Epithelial cell of esophagus (primary cell): ENCODE measurements at regions not wholly inside any gene's neighbourhood (a gene's known extent, or its start where the extent isn't known, plus 50 kb on each side); places are given as distances from the start of the nearest gene placed in this dataset.

Experiments used
- DNase-seq: peaks from one replicate; pipeline ENCODE4 v3.0.0; 2010; ENCODE audit warnings: low read depth
- H3K4me3 ChIP-seq: 2 replicates; pipeline ENCODE4 v1.5.1; 2011; ENCODE audit warnings: mild to moderate bottlenecking, low read length, control low read depth
- TF ChIP-seq, protein P1 (sequence below): IDR thresholded peaks from 2 replicates; pipeline ENCODE4 v1.5.1; 2011; ENCODE audit warnings: low read depth, mild to moderate bottlenecking, low read length, control low read depth, inconsistent platforms; ENCODE audit not compliant: insufficient read depth; ENCODE audit errors: missing control alignments

DNA sequence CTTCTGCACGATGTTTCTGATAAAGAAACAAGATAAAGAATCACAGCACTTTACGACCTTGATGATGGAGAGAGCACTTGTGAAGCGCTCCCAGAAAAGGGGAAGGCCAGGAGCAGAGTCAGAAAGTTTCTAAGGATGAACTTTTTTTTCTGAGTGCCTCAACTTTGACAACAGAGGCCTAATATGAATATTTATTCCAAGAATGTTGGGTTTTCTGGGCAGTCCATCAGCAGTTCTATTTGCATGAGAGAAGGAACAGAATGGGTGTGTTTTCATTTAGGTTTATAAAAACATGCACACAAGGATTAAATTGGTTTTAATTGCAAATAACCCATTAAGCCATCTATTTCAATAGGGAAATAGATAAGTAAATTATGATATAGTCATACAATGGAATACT lies 204.9 kb downstream of the SIM1 start:
- DNase-seq, result no peak
- TF ChIP-seq, protein P1, sequence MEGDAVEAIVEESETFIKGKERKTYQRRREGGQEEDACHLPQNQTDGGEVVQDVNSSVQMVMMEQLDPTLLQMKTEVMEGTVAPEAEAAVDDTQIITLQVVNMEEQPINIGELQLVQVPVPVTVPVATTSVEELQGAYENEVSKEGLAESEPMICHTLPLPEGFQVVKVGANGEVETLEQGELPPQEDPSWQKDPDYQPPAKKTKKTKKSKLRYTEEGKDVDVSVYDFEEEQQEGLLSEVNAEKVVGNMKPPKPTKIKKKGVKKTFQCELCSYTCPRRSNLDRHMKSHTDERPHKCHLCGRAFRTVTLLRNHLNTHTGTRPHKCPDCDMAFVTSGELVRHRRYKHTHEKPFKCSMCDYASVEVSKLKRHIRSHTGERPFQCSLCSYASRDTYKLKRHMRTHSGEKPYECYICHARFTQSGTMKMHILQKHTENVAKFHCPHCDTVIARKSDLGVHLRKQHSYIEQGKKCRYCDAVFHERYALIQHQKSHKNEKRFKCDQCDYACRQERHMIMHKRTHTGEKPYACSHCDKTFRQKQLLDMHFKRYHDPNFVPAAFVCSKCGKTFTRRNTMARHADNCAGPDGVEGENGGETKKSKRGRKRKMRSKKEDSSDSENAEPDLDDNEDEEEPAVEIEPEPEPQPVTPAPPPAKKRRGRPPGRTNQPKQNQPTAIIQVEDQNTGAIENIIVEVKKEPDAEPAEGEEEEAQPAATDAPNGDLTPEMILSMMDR, result no peak
- no peak overlapping the region for H3K4me3 ChIP-seq

DNA sequence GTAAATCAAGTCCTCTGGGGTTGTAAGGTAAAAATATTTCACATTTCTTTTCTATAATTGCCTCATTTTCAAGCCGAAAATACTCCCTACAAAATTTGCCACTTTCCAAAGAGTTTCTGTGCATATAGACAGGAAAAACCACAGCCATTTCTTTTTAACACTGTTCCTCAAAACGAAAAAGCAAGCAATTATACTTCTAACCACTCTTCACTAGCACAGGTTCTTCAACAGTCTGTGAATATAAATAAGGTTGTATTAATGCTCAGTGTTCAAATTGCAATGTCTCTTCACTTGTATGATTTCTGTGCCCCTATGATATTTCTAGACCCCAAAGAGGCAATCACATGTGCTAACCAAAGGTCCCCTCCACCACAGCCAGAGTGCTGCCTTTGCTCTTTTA lies 206.0 kb downstream of the SIM1 start:
- DNase-seq, result no peak
- H3K4me3 ChIP-seq, result no peak overlapping the region
- TF ChIP-seq, protein P1, result no peak

DNA sequence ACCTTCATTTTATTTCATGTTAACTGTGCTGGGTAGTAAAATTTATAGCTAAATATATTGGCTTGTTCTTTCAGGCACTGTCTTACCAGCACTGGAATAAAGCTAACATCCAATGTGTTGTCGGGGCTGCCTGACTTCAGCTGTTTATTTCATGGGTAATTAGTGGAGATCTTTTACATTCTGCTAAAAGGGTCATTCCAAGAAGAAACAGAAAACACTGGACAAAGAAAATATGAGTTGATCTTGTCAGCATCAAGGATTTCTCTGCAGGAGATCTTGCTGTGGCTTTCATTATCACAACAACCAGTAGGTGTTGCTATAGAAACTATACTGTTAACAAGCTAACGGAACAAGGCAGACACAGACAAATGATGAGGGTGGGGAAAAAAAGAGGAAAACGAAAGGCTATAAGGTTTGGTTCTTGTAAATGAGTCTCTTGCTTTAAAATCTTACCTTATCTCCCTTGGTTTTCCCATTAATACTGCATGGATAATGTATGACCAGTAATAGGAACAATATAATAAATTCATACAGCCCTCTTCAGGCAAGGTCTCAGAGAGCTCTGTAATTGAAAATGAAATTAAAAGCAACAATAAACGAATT lies 206.8 kb downstream of the SIM1 start:
- peak; percentile 19 for DNase-seq
- no peak overlapping the region for H3K4me3 ChIP-seq
- TF ChIP-seq, protein P1, result peak; percentile 15

DNA sequence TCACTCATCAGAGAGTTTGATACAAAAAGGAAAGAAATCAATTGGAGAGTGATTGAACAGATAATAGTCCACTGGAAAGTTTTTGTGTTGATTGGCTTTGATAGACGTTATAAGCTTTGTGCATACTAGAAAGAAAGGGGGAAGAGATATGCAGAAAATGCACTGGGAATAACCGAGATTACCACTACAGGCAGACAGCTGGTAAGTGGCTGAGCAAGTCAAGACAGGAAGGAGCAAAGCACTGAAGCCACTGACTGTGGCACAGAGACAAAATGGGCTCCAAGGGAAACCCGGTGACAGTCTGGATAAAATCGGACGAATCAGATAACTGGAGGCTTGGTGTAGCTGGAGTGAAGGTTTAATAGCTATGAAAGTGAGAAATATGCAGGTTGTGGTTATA lies 209.0 kb downstream of the SIM1 start:
- TF ChIP-seq, protein P1, result no peak
- no peak overlapping the region for H3K4me3 ChIP-seq
- peak; percentile 18 for DNase-seq

DNA sequence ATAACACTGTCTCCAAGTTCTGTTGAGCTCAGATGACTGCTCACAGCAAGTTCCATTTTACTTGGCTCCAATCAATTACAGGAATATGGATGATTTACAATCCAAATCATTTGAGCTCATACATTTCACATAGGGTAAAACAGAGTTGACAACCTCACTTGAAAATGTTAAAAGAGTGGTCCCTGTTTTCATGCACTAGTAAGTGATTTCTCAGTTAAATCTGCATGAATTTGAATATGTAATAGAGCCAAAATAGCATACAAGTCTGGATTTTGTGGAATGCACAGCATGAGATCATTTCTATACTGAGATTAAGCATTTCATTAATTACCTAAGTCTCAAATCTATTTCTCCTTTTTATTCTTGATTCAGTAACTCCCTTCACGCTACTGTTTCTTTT lies 217.6 kb downstream of the SIM1 start:
- TF ChIP-seq, protein P1, result no peak
- H3K4me3 ChIP-seq, result no peak overlapping the region
- DNase-seq, result no peak

DNA sequence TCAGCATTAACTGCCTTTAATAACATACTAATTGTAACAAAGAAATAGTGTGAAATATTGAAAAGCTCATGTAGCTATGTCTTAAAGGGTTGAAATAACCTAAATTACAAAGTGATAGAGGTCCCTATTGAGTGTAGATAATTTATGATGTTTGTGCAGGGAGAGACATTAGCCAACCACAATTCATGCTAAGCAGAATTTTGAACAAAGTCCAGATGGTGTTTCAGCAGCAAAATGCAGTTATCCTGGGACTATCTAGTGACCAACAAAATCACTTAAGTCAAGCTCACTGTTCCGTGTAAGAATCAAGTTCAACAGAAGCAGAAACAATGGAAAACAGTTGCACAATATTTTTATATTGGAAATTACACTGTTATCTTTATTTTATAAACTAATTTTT lies 218.5 kb downstream of the SIM1 start:
- TF ChIP-seq, protein P1, result no peak
- DNase-seq, result no peak
- no peak overlapping the region for H3K4me3 ChIP-seq

DNA sequence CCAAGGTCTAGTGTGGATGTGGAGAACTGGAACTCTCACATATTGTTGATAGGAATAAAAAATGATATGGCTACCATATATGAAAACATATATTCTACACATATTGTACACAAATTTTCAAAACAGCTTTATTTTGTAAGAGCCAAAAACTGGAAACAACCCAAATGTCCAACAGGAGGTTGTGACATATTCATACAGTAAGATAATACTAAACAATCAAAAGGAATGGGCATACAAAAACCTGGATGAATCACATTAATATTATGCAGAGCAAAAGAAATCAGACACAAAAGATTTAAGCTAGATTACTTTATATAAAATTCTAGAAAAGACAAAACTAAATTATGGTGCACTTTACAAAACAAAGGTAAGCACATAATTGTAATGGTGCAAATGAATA lies 223.9 kb downstream of the SIM1 start:
- no peak overlapping the region for H3K4me3 ChIP-seq
- TF ChIP-seq, protein P1, result no peak
- no peak for DNase-seq
